AG04449 (cell line): ENCODE measurements at regions not wholly inside any gene's neighbourhood (a gene's known extent, or its start where the extent isn't known, plus 50 kb on each side); places are given as distances from the start of the nearest gene placed in this dataset.

Experiments used
- CTCF ChIA-PET: fragments of 350-600 bp; formaldehyde crosslinking; extraction: SDS; loops from one replicate; lab custom pipeline; 2021; ENCODE audit warnings: antibody characterized with exemption; lab: Yijun Ruan, JAX
- POLR2A ChIA-PET: fragments of 400-600, 350-600 bp; formaldehyde crosslinking; extraction: SDS; loops from one replicate; lab custom pipeline; 2020; ENCODE audit warnings: antibody characterized with exemption, inconsistent platforms; lab: Yijun Ruan, JAX
- DNase-seq: peaks from one replicate; pipeline ENCODE4 v3.0.0-alpha.2; 2010; ENCODE audit warnings: low read depth, low spot score
- H3K4me3 ChIP-seq: 2 replicates; pipeline ENCODE4 v1.5.1; 2011; ENCODE audit warnings: low read depth, mild to moderate bottlenecking, control low read depth, low read length
- TF ChIP-seq, protein P1 (sequence below): IDR thresholded peaks from one replicate; pipeline ENCODE4 v1.5.1; 2011; ENCODE audit warnings: mild to moderate bottlenecking, moderate library complexity, low read length, control low read depth, inconsistent platforms; ENCODE audit not compliant: insufficient read depth; ENCODE audit errors: missing control alignments

DNA sequence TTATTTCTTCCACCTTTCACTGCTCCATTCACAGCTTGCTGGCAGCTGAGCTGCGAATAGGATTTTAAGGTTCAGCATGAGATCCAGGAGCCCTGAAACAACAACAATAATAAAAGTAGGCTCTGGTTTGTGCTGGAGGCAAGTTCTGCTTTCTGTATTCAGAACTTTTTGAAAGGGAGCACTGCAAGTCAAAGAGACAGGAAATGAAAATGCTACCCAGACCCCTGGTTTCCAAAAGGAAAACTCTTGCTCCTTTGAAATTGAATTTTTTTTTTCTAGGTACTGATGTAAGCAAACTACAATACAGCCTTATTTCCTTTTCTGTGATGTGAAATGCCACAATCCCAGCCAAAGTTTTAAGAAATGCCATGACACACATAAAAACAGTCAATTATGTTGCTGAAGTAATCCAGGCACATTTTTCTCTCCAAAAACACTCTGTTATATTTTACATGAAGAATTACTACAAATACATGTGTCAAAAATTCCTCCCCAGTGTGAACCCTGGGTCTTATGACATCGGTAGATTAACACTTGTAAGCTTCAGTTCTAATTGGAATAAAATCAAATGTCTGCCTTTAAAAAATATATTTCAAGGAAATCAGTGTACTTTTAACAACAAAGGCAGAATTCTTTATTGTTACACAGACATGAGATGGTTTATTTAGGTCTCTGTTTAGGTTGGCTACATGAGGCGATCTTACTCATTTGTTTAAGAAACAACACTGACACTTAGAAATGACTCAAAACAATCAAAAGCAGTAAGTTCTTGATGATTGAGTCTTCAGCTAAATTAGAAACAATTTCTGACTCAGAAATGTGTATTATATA is 656.7 kb downstream of the EPHA7 start:
- no peak overlapping the region for H3K4me3 ChIP-seq
- TF ChIP-seq, protein P1, sequence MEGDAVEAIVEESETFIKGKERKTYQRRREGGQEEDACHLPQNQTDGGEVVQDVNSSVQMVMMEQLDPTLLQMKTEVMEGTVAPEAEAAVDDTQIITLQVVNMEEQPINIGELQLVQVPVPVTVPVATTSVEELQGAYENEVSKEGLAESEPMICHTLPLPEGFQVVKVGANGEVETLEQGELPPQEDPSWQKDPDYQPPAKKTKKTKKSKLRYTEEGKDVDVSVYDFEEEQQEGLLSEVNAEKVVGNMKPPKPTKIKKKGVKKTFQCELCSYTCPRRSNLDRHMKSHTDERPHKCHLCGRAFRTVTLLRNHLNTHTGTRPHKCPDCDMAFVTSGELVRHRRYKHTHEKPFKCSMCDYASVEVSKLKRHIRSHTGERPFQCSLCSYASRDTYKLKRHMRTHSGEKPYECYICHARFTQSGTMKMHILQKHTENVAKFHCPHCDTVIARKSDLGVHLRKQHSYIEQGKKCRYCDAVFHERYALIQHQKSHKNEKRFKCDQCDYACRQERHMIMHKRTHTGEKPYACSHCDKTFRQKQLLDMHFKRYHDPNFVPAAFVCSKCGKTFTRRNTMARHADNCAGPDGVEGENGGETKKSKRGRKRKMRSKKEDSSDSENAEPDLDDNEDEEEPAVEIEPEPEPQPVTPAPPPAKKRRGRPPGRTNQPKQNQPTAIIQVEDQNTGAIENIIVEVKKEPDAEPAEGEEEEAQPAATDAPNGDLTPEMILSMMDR = no peak
- DNase-seq = no peak
- ChIA-PET POLR2A (no interaction called here), CTCF (no interaction called here)

DNA sequence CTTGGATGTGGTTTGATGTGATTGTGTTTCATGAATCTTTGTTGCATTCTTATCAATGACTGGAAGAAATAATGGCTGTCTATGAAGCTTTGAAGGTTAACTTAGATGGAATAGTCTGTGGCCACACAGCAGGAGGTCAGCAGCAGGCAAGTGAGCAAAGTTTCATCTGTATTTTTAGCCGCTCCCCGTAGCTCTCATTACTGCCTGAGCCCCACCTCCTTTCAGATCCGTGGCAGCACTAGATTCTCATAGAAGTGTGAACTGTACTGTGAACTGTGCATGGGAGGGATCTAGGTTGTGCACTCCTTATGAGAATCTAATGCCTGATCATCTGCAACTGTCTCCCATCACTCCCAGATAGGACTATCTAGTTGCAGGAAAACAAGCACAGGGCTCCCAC is 660.2 kb downstream of the EPHA7 start:
- ChIA-PET CTCF (no interaction called here), POLR2A (no interaction called here)
- DNase-seq = no peak
- TF ChIP-seq, protein P1 = no peak
- H3K4me3 ChIP-seq = no peak overlapping the region

DNA sequence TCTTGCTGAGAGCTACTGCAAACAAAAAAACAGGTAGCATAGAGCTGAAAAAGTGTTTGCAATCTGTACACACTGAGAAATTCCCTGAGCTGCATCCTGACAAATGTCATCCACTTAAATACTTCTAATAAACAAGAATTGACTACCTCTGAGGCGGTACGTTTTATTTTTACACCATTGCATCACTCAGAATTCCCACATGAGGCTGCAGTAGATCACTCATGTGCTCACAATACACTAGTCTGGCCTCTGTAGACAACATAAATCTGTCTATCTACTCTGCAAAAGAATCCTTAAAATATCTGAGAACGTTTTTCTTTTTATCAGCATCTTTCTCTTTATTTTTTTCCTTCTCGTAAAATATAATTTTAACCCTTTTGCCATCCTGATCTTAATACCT is 661.4 kb downstream of the EPHA7 start:
- ChIA-PET POLR2A (no interaction called here), CTCF (no interaction called here)
- H3K4me3 ChIP-seq = no peak overlapping the region
- TF ChIP-seq, protein P1 = no peak
- DNase-seq = no peak

DNA sequence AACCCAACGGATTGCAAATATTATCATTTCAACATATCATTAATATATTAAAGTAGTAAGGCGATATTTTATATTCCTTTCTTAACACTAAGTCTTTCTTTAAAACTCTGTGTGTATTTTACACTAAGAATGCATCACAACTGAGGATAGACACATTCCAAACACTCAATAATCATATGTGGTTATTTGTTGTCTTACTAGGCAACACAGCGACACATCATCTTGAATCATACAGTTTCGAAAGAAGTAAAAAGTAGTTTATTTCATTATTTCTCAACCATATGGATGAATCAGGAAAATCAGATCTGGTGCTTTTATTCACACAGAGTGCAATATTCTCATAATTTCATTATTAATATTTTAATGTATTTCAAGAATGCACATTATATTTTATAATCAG is 662.4 kb downstream of the EPHA7 start:
- TF ChIP-seq, protein P1 = no peak
- DNase-seq = no peak
- H3K4me3 ChIP-seq = no peak overlapping the region
- CTCF ChIA-PET = no interaction called here
- POLR2A ChIA-PET = no interaction called here

DNA sequence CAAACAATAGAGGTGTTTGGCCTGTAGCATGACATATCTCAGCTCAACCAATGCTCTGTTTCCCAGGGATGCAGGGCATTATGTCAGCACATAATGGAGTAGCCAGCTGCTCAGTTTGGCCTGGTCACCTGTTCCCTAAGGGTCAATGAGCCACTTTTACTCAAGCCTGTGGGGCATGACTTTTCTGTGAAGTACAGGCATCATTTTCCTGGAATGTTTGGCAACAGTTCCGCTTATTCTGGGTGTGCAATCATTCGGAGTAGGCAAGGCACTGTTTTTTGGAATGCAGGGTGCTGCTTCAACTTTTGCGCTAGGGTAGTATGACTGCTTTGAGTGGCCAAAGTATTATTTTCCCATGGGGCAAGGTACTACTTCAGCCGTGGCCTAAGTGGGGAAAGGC is 665.4 kb downstream of the EPHA7 start:
- ChIA-PET CTCF (no interaction called here), POLR2A (no interaction called here)
- TF ChIP-seq, protein P1 = no peak
- no peak overlapping the region for H3K4me3 ChIP-seq
- DNase-seq = no peak

DNA sequence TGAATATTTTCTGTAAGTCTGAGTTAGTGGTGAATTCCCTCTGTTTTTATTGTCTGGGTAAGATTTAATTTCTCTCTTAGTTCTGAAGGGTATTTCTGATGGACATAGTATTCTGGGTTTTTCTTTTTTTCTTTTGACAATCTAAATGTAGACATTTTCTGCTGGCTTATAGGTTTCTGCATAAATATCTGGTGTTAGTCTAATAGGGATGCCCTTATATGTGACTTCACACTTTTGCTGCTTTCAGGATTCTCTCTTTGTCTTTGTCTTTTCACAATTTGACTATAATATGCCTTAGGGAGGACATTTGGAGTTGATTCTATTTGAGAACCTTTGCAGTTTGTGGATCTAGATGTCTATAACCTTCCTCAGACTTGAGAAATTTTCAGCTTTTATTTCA is 667.2 kb downstream of the EPHA7 start:
- ChIA-PET CTCF (no interaction called here), POLR2A (no interaction called here)
- TF ChIP-seq, protein P1 = no peak
- no peak for DNase-seq
- no peak overlapping the region for H3K4me3 ChIP-seq
